HG03045 (cell line): ENCODE measurements at regions not wholly inside any gene's neighbourhood (a gene's known extent, or its start where the extent isn't known, plus 50 kb on each side); places are given as distances from the start of the nearest gene placed in this dataset.
"Not testable (repeated sequence)": the region's sequence is repeated elsewhere in the genome, so short reads cannot be mapped to it uniquely, and the experiment has no call there.

ENCODE experiments used
- ATAC-seq: cut with Tn5 transposase; IDR thresholded peaks from one replicate; pipeline ENCODE4 v1.9.1; 2021; ENCODE audit warnings: mild to moderate bottlenecking, moderate library complexity; ENCODE audit not compliant: unreplicated experiment

GRCh38 chr10:91002656-91003055, 81.8 kb upstream of the ANKRD1 start:
- no peak for ATAC-seq

DNA sequence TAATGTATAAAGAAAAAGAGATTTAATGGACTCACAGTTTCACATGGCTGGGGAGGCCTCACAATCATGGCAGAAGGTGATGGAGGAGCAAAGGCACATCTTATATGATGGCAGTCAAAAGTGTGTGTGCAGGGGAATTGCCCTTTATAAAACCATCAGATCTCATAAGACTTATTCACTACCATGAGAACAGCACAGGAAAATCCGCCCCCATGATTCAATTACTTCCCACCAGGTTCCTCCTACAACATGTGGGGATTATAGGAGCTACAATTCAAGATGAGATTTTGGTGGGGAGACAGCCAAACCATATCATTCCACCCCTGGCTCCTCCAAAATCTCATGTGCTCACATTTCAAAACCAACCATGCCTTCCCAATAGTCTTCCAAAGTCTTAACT, 82.5 kb upstream of the ANKRD1 start:
- ATAC-seq, result not testable (repeated sequence)

DNA sequence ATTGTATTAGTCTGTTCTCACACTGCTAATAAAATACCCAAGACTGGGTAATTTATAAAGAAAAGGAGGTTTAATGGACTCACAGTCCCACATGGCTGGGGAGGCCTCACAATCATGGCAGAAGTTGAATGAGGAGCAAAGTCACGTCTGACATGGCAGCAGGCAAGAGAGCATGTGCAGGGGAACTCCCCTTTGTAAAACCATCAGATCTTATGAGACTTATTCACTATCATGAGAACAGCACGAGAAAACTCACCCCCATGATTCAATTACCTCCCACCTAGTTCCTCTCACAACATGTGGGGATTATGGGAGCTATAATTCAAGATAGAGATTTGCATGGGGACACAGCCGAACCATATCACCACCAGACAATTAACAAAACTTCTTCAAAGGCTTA, 84.4 kb upstream of the ANKRD1 start:
- ATAC-seq, result not testable (repeated sequence)

DNA sequence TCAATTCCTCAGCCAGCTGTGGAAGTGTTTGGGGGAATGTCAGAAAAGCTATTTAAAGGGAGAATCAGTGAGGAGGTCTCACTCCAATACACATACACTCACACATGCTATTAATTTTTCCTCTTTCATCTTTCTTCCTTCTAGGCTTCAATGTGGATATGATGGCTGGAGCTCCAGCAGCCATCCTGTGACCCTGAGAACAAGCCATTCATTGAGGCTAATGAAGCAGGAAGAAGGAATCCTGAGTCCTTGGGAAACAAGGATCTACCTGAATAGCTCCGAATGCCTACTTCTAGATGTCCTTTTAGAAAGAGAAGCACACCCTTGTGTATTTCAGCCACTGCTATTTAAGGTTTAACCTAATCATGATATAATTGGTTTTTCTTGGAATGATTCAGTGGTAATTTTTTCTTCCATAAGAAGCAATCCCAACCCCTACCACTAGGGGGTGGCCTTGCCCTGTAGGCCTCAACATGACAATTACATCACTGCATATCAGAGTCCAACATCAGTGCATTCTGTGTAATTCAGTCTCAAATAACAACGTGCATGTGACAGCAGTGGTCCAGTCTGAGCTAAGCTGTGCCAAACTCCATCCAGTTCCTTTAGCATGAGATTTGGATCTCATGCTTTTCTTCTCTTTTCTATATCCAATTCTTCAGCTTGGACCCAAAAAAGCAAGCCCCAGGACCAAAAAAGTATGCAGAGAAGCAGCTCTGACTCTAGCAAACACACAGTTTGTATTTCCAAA, 85.3 kb upstream of the ANKRD1 start:
- peak; percentile 44 for ATAC-seq

GRCh38 chr10:91006752-91007346, 86.0 kb upstream of the ANKRD1 start:
- peak; percentile 90 for ATAC-seq

- ATAC-seq, result no peak
These were observed 86.8 kb upstream of the ANKRD1 start for GRCh38 chr10:91007655-91008054.

- ATAC-seq, result no peak
These were observed 88.2 kb upstream of the ANKRD1 start for GRCh38 chr10:91009121-91009520.

DNA sequence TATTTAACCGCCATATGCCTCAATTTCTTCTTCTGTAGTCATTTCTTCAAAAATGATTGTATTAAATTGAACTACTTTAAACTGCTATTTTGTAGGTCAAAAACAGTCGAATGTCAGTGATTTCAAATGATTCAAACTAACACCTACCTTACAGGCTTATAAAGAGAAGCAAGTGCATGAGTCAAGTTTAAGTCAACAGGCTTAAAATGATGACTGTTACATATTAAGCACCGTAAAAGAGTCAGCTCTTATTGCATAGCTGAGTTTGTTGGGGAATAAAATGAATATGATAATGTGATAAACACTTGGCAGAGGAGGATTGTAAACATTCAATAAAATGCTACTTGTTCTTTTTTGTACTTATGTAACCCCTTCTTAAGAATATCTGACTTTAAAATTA, 90.1 kb upstream of the ANKRD1 start:
- no peak for ATAC-seq

DNA sequence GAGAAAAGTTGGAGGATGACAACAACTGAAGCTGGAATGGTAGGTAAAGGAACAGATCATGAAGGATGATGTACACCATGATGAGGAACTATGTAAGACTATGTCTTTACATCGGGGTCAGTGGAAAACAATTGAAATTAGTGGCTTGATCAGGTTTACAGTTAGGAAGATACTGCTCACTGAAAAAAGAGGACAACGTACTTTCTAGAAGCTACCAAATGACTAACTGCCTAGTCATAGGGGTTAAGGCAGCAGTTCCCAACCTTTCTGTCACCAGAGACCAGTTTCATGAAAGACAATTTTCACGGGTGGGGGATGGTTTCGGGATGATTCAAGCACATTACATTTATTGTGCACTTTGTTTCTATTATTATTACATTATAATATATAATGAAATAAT, 91.6 kb upstream of the ANKRD1 start:
- ATAC-seq, result no peak

GRCh38 chr10:91013985-91014384, 93.1 kb upstream of the ANKRD1 start:
- no peak for ATAC-seq

GRCh38 chr10:91017198-91017597, 96.3 kb upstream of the ANKRD1 start:
- no peak for ATAC-seq

GRCh38 chr10:91021901-91022300, 101.0 kb upstream of the ANKRD1 start:
- ATAC-seq, result no peak

DNA sequence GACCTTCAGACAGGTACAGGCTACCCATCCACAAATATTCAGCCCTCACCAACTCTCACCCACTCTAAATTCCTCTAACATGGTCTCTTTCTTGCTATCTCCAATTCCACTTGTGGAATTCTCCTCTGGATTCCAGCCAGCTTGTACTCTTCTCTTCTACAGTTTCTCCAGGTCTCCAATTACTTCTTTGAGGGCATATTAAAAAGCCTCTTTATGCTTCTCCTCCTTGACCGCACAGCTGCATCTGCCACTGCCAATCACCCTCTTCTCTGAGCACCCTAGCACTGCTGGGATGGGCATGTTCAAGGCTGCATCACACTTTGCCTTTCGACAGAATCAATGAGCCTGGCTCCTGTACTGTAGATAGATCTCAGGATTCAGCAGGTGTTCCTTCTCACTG, 101.5 kb upstream of the ANKRD1 start:
- no peak for ATAC-seq

- ATAC-seq, result no peak
These were observed 102.2 kb upstream of the ANKRD1 start for GRCh38 chr10:91022924-91023699.

- ATAC-seq, result no peak
These were observed 103.0 kb upstream of the ANKRD1 start for GRCh38 chr10:91023700-91024398.

DNA sequence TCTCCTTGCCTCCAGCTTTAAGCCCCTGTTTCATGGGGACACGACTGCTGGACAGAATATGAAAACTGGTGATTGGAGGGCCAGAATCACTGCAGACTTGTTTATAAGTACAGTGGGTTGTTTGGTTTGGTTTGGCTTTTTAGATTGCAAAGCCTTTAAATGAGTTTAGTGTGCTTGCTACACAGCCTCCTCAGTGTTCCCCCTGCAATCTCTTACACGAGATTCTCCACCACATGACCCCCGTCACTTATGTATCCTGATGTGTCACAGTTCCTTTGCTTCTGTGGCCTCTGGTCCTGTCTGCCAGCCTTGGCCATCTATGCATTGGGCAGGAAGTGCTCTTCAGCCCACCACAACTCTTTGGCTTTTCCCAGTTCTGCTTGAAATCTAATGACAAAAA, 103.7 kb upstream of the ANKRD1 start:
- ATAC-seq, result no peak

DNA sequence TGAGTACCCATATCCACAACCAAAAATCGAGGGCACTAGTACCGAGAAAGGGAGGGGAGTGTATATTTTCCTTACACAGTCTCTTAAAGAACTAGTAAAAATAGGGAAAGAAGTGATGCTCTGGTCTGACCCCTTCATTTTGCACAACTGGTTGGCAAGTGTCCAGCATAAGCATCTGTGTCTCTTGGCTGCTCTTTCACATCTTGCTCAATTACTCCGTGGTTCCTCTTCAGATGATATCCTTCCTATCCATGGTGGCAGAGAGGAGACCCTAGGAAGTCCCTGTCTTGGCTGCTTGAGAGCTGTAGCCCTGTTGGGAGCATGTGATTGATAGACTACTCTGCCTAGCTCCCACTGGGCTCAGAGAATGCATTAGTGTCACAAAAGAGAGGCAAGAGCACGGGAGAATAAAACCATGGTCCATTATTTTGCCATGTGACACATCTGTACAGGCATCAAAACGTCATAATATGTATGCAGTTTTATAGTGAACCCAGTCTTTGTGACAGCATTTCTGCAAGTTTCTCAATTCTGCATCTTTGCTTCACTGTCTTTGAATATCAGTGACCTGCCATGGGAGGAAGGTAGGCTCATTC, 111.8 kb upstream of the ANKRD1 start:
- ATAC-seq, result no peak

- no peak for ATAC-seq
These were observed 112.5 kb upstream of the ANKRD1 start for GRCh38 chr10:91033324-91033950.

DNA sequence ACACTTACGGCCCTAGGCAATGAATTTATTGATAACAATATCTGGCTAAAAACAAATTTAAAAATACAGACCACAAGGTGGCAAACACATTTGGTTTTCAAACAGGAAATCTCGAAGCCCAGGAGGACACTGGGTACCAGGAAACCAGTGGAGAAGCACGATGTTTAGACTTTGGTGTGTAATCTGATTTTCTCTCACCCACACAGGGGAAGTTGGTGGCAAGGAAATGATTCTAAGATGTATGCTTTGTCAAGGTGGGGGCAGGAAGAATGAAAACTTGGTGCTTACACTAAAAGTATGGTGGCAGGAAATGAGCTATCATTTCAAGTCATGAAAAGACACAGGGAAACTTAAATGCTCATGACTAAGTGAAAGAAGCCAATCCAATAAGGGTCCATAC, 113.2 kb upstream of the ANKRD1 start:
- ATAC-seq, result no peak

GRCh38 chr10:91034494-91035159, 113.7 kb upstream of the ANKRD1 start:
- ATAC-seq, result no peak
